ENCODE measurements at regions not wholly inside any gene's neighbourhood (a gene's known extent, or its start where the extent isn't known, plus 50 kb on each side); places are given as distances from the start of the nearest gene placed in this dataset.
"Not testable (repeated sequence)": the region's sequence is repeated elsewhere in the genome, so short reads cannot be mapped to it uniquely, and the experiment has no call there.

GRCh38 chr3:153634683-153635082 is 472.7 kb downstream of the RAP2B start:
- in situ Hi-C loops (cut with HindIII; ENCODE audit: low sequenced_read_pairs) = no loop called here

- in situ Hi-C loops (cut with HindIII; ENCODE audit: low sequenced_read_pairs) = no loop called here
Measured at GRCh38 chr3:153639631-153640030, 477.6 kb downstream of the RAP2B start.

GRCh38 chr3:153640689-153641665 is 479.0 kb downstream of the RAP2B start:
- in situ Hi-C loops (cut with HindIII; ENCODE audit: low sequenced_read_pairs) = no loop called here

DNA sequence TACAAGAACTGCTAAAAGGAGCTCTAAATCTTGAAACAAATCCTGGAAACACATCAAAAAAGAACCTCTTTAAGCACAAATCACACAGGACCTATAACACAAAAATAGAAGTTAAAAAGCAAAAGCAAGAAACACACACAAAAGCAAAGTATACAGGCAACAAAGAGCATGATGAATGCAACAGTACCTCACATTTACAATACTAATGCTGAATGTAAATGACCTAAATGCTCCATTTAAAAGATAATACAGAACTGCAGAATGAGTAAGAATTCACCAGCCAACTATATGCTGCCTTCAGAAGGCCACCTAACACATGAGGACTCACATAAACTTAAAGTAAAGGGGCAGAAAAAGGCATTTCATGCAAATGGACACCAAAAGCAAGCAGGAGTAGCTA is 478.6 kb upstream of the ARHGEF26 start:
- in situ Hi-C loops (cut with HindIII; ENCODE audit: low sequenced_read_pairs) = not testable (repeated sequence)

- in situ Hi-C loops (cut with HindIII; ENCODE audit: low sequenced_read_pairs) = not testable (repeated sequence)
Measured at GRCh38 chr3:153643471-153643870, 477.7 kb upstream of the ARHGEF26 start.

DNA sequence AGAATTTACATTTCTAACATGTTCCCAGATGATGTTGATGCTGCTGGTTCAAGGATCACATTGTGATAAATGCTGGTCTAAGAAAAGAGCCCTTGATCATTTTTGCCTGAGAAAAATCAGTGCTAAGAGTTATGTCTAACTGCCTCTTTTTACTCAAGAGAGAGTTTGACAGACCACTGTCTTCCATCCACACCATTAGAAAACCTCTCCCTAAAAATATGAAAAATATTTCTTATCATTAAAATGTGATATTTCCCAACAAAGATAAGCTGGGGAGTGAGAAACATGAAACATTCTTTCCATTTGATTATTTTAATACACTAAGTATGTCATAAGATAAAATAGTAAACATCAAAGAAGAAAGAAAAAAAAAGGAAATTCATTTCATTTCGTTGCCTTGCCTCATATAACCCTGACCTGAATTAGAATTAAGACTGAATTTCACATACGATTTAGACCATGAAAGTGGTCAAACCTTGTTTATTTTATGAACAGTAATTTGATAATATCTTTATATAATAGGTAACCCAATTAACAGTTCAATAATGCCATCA is 471.8 kb upstream of the ARHGEF26 start:
- in situ Hi-C loops (cut with HindIII; ENCODE audit: low sequenced_read_pairs) = no loop called here

GRCh38 chr3:153652076-153652475 is 469.1 kb upstream of the ARHGEF26 start:
- in situ Hi-C loops (cut with HindIII; ENCODE audit: low sequenced_read_pairs) = no loop called here

- in situ Hi-C loops (cut with HindIII; ENCODE audit: low sequenced_read_pairs) = no loop called here
Measured at GRCh38 chr3:153657046-153657445, 464.1 kb upstream of the ARHGEF26 start.

- in situ Hi-C loops (cut with HindIII; ENCODE audit: low sequenced_read_pairs) = no loop called here
Measured at GRCh38 chr3:153657461-153657860, 463.7 kb upstream of the ARHGEF26 start.

- in situ Hi-C loops (cut with HindIII; ENCODE audit: low sequenced_read_pairs) = no loop called here
Measured at GRCh38 chr3:153658136-153658535, 463.1 kb upstream of the ARHGEF26 start.

DNA sequence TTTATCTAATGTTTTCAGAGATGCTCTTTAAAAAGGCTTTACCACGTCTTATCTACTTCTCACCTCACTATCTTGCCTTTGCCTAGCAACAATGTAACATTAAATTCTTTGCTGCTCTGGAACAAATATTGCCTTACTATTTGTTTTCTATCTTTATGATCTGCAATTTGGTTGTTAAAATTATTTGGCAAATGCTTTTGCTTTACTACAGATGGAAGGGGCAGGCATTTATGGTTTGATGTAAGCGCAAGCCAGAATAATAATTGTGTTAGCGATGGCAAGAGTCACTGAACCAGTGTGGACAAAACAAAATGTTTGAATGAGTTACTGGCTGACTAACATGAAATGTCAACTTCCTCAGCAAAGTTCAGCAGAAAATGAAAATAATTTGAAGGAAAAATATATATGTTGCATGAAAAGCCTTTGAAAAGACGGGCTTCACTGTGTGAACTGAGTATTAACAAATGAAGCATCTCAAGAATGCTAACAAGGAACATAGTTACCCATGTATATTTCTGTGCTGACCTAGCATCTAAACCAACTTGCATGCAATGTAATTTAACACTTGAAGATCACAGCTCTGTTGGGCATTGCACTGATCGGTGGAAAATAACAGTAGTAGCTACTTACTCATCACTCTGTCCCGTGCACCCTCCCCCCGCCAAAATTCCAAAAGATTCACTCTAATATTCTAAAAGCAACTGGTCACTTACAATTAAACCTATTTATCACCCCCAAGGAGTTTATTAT is 454.0 kb upstream of the ARHGEF26 start:
- in situ Hi-C loops (cut with HindIII; ENCODE audit: low sequenced_read_pairs) = no loop called here

GRCh38 chr3:153669527-153669926 is 451.7 kb upstream of the ARHGEF26 start:
- in situ Hi-C loops (cut with HindIII; ENCODE audit: low sequenced_read_pairs) = no loop called here

- in situ Hi-C loops (cut with HindIII; ENCODE audit: low sequenced_read_pairs) = no loop called here
Measured at GRCh38 chr3:153670577-153670976, 450.6 kb upstream of the ARHGEF26 start.

DNA sequence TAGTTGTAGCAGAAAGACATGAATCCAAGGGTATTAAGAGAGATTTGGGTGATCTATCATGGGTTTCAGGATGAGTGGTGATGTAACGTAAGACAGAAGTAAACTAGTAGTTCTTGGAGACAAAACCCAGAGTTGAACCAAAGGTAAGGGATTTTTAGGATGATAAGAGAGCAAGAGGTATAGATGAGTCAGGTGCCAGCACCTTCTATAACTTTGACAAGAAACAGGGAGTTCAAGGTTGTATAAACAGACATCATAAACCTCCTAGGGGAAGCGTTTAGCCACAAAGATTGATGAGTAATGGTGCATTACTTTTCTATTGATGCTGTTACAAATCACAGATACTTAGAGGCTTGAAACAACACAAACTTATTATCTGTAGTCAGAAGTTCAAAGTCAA is 447.3 kb upstream of the ARHGEF26 start:
- in situ Hi-C loops (cut with HindIII; ENCODE audit: low sequenced_read_pairs) = no loop called here

GRCh38 chr3:153679714-153680113 is 441.5 kb upstream of the ARHGEF26 start:
- in situ Hi-C loops (cut with HindIII; ENCODE audit: low sequenced_read_pairs) = no loop called here

DNA sequence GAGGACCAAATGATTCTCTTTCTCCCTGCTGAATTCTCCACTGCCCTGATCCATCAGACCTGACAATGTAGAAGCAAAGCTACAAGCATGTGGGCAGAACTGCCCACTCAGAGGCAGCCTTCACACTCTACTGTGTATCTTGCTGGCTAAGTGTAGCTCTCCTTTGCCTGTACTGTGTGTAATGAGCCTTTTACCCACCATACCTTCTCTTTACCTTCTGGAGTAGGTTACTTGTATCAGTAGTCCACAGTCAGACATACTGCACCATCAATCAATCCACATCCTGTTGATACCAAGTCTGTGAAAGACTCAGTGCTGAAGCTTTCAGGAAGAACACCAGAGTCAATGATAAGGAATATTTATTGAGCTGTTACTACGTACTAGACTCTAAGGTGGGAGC is 440.7 kb upstream of the ARHGEF26 start:
- in situ Hi-C loops (cut with HindIII; ENCODE audit: low sequenced_read_pairs) = no loop called here

DNA sequence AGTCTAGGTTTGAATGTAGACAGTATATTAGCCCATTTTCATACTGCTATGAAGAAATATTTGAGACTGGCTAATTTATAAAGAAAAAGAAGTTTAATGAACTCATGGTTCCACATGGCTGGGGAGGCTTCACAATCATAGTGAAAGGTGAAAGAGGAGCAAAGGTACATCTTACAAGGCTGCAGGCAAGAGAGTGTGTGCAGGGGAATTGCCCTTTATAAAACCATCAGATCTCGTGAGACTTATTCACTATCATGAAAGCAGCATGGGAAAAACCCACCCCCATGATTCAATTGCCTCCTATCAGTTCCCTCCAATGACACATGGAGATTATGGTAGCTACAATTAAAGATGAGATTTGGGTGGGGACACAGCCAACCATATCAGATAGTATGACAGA is 440.1 kb upstream of the ARHGEF26 start:
- in situ Hi-C loops (cut with HindIII; ENCODE audit: low sequenced_read_pairs) = no loop called here

- in situ Hi-C loops (cut with HindIII; ENCODE audit: low sequenced_read_pairs) = no loop called here
Measured at GRCh38 chr3:153688301-153689120, 432.7 kb upstream of the ARHGEF26 start.

- in situ Hi-C loops (cut with HindIII; ENCODE audit: low sequenced_read_pairs) = no loop called here
Measured at GRCh38 chr3:153693207-153693606, 428.0 kb upstream of the ARHGEF26 start.

DNA sequence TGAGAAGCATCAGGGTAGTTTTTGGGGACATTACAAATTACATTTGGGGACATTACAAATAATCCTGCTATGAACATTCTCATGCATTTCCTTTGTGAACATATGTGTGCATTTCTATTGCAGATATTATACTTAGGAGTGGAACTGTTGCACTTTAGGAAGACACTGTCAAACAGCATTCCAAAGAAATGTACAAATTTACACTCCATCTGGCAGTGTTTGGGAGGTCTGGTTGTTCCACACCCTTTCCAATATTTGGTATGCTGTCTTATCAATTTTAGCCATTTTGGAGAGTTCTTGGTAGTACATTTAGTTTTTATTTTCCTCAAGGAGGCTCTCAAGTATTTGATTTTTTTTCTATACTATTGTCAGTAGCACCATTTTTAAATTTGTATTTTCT is 419.1 kb upstream of the ARHGEF26 start:
- in situ Hi-C loops (cut with HindIII; ENCODE audit: low sequenced_read_pairs) = no loop called here

- in situ Hi-C loops (cut with HindIII; ENCODE audit: low sequenced_read_pairs) = no loop called here
Measured at GRCh38 chr3:153704115-153704514, 417.1 kb upstream of the ARHGEF26 start.
